ENCODE measurements at regions not wholly inside any gene's neighbourhood (a gene's known extent, or its start where the extent isn't known, plus 50 kb on each side); places are given as distances from the start of the nearest gene placed in this dataset.

- H3K4me3 ChIP-seq (ENCODE audit: low read depth, poor library complexity, severe bottlenecking), result no peak overlapping the region
- intact Hi-C loops (cut with DNase I; ENCODE audit: low total_unique reads), result no loop called here
- no peak for TF ChIP-seq CTCF (IDR thresholded peaks at IDR 0.05)
- TF ChIP-seq POLR2A (IDR thresholded peaks at IDR 0.05), result no peak
- WGBS, 2 donors, result 60 to 74% methylated on average over 2 of the region's 2 CpGs
- no peak for DNase-seq (ENCODE audit: low spot score in 2 of 2)
Measured at GRCh38 chr9:81479573-81479972, 209.8 kb downstream of the TLE1 start.

- intact Hi-C loops (cut with DNase I; ENCODE audit: low total_unique reads), result no loop called here
- 49 to 62% methylated on average over 2 of the region's 2 CpGs for WGBS, 2 donors
- TF ChIP-seq POLR2A (IDR thresholded peaks at IDR 0.05), result no peak
- TF ChIP-seq CTCF (IDR thresholded peaks at IDR 0.05), result no peak
- DNase-seq (ENCODE audit: low spot score in 2 of 2), result no peak
- no peak overlapping the region for H3K4me3 ChIP-seq (ENCODE audit: low read depth, poor library complexity, severe bottlenecking)
Measured at GRCh38 chr9:81477669-81478068, 211.7 kb downstream of the TLE1 start.

GRCh38 chr9:81476813-81477490, 212.4 kb downstream of the TLE1 start:
- 88% methylated on average over 6 of the region's 6 CpGs for WGBS, 2 donors
- no peak for DNase-seq (ENCODE audit: low spot score in 2 of 2)
- no peak overlapping the region for H3K4me3 ChIP-seq (ENCODE audit: low read depth, poor library complexity, severe bottlenecking)
- intact Hi-C loops (cut with DNase I; ENCODE audit: low total_unique reads), result no loop called here
- TF ChIP-seq CTCF (IDR thresholded peaks at IDR 0.05) (no peak), POLR2A (IDR thresholded peaks at IDR 0.05) (no peak)

GRCh38 chr9:81474792-81475191, 214.6 kb downstream of the TLE1 start:
- intact Hi-C loops (cut with DNase I; ENCODE audit: low total_unique reads), result no loop called here
- 92 to 93% methylated on average over 5 of the region's 5 CpGs for WGBS, 2 donors
- no peak overlapping the region for H3K4me3 ChIP-seq (ENCODE audit: low read depth, poor library complexity, severe bottlenecking)
- DNase-seq (ENCODE audit: low spot score in 2 of 2), result no peak
- TF ChIP-seq POLR2A (IDR thresholded peaks at IDR 0.05) (no peak), CTCF (IDR thresholded peaks at IDR 0.05) (no peak)

- DNase-seq (ENCODE audit: low spot score in 2 of 2), result no peak
- 36 to 57% methylated on average over 3 of the region's 3 CpGs for WGBS, 2 donors
- TF ChIP-seq CTCF (IDR thresholded peaks at IDR 0.05) (no peak), POLR2A (IDR thresholded peaks at IDR 0.05) (no peak)
- no peak overlapping the region for H3K4me3 ChIP-seq (ENCODE audit: low read depth, poor library complexity, severe bottlenecking)
- intact Hi-C loops (cut with DNase I; ENCODE audit: low total_unique reads), result no loop called here
Measured at GRCh38 chr9:81474125-81474524, 215.2 kb downstream of the TLE1 start.

- DNase-seq (ENCODE audit: low spot score in 2 of 2), result no peak
- 96 to 100% methylated on average over 1 of the region's 1 CpG for WGBS, 2 donors
- no peak overlapping the region for H3K4me3 ChIP-seq (ENCODE audit: low read depth, poor library complexity, severe bottlenecking)
- intact Hi-C loops (cut with DNase I; ENCODE audit: low total_unique reads), result no loop called here
- TF ChIP-seq CTCF (IDR thresholded peaks at IDR 0.05), result no peak
- no peak for TF ChIP-seq POLR2A (IDR thresholded peaks at IDR 0.05)
Measured at GRCh38 chr9:81473708-81474107, 215.6 kb downstream of the TLE1 start.
